ENCODE measurements at regions not wholly inside any gene's neighbourhood (a gene's known extent, or its start where the extent isn't known, plus 50 kb on each side); places are given as distances from the start of the nearest gene placed in this dataset.

- no peak overlapping the region for H3K9ac ChIP-seq (ENCODE audit: low read length)
- H4K20me1 ChIP-seq (ENCODE audit: low read depth, low read length) = no peaks in the 10 kb centered on the region
- H3K9me3 ChIP-seq (ENCODE audit: insufficient read depth, low read length) = no peaks in the 10 kb centered on the region
- H2AFZ ChIP-seq (ENCODE audit: low read depth, low read length, severe bottlenecking) = no peak overlapping the region
- no peaks in the 10 kb centered on the region for H3K36me3 ChIP-seq (ENCODE audit: low read length)
- no peaks in the 10 kb centered on the region for H3K27me3 ChIP-seq (ENCODE audit: low read length)
- TF ChIP-seq EZH2phosphoT487 (conservative IDR thresholded peaks at IDR 0.05; ENCODE audit: low read length) (no peak), CTCF (IDR thresholded peaks at IDR 0.05; ENCODE audit: insufficient read depth, low read length, poor library complexity, severe bottlenecking) (no peak)
- H3K4me2 ChIP-seq (ENCODE audit: low read depth, low read length, poor library complexity, severe bottlenecking) = no peak overlapping the region
- no peak overlapping the region for H3K27ac ChIP-seq (ENCODE audit: low read depth, low read length)
- H3F3A ChIP-seq (ENCODE audit: insufficient read depth) = no peaks in the 10 kb centered on the region
- no peaks in the 10 kb centered on the region for H3K79me2 ChIP-seq (ENCODE audit: insufficient read depth, low read length)
- no peaks in the 10 kb centered on the region for H3K9me2 ChIP-seq (replicated peaks; ENCODE audit: insufficient read depth, low read length)
- H3K4me3 ChIP-seq (ENCODE audit: insufficient read depth, low read length, poor library complexity, severe bottlenecking) = no peak overlapping the region
Measured at GRCh38 chr9:80107931-80108660, 536.3 kb downstream of the TLE4 start.

GRCh38 chr9:80097476-80097875 lies 525.7 kb downstream of the TLE4 start:
- Histone ChIP-seq H3K79me2 (ENCODE audit: insufficient read depth, low read length) (no peaks in the 10 kb centered on the region), H3F3A (ENCODE audit: insufficient read depth) (no peaks in the 10 kb centered on the region), H3K9me2 (replicated peaks; ENCODE audit: insufficient read depth, low read length) (no peaks in the 10 kb centered on the region), H3K9me3 (ENCODE audit: insufficient read depth, low read length) (no peaks in the 10 kb centered on the region), H3K27ac (ENCODE audit: low read depth, low read length) (no peak overlapping the region), H2AFZ (ENCODE audit: low read depth, low read length, severe bottlenecking) (no peak overlapping the region), H3K4me3 (ENCODE audit: insufficient read depth, low read length, poor library complexity, severe bottlenecking) (no peak overlapping the region), H3K36me3 (ENCODE audit: low read length) (no peaks in the 10 kb centered on the region), H3K27me3 (ENCODE audit: low read length) (no peaks in the 10 kb centered on the region), H3K9ac (ENCODE audit: low read length) (no peak overlapping the region), H4K20me1 (ENCODE audit: low read depth, low read length) (no peaks in the 10 kb centered on the region), H3K4me2 (ENCODE audit: low read depth, low read length, poor library complexity, severe bottlenecking) (no peak overlapping the region)
- TF ChIP-seq CTCF (IDR thresholded peaks at IDR 0.05; ENCODE audit: insufficient read depth, low read length, poor library complexity, severe bottlenecking) (no peak), EZH2phosphoT487 (conservative IDR thresholded peaks at IDR 0.05; ENCODE audit: low read length) (no peak)

- H3K27me3 ChIP-seq (ENCODE audit: low read length) = no peaks in the 10 kb centered on the region
- no peaks in the 10 kb centered on the region for H4K20me1 ChIP-seq (ENCODE audit: low read depth, low read length)
- no peak for TF ChIP-seq EZH2phosphoT487 (conservative IDR thresholded peaks at IDR 0.05; ENCODE audit: low read length)
- no peak for TF ChIP-seq CTCF (IDR thresholded peaks at IDR 0.05; ENCODE audit: insufficient read depth, low read length, poor library complexity, severe bottlenecking)
- no peak overlapping the region for H3K27ac ChIP-seq (ENCODE audit: low read depth, low read length)
- no peaks in the 10 kb centered on the region for H3K9me3 ChIP-seq (ENCODE audit: insufficient read depth, low read length)
- H3K4me2 ChIP-seq (ENCODE audit: low read depth, low read length, poor library complexity, severe bottlenecking) = no peak overlapping the region
- no peaks in the 10 kb centered on the region for H3K36me3 ChIP-seq (ENCODE audit: low read length)
- H3K4me3 ChIP-seq (ENCODE audit: insufficient read depth, low read length, poor library complexity, severe bottlenecking) = no peak overlapping the region
- H3F3A ChIP-seq (ENCODE audit: insufficient read depth) = no peaks in the 10 kb centered on the region
- H3K9me2 ChIP-seq (replicated peaks; ENCODE audit: insufficient read depth, low read length) = no peaks in the 10 kb centered on the region
- no peaks in the 10 kb centered on the region for H3K79me2 ChIP-seq (ENCODE audit: insufficient read depth, low read length)
- no peak overlapping the region for H3K9ac ChIP-seq (ENCODE audit: low read length)
- H2AFZ ChIP-seq (ENCODE audit: low read depth, low read length, severe bottlenecking) = no peak overlapping the region
Measured at GRCh38 chr9:80094176-80094771, 522.5 kb downstream of the TLE4 start.
